HCT116 (cell line): ENCODE measurements at regions not wholly inside any gene's neighbourhood (a gene's known extent, or its start where the extent isn't known, plus 50 kb on each side); places are given as distances from the start of the nearest gene placed in this dataset.

Experiments
- ATAC-seq: fragments of 200-7000 bp; cut with Tn5 transposase; 2 replicates; pipeline ENCODE4 v1.9.1; 2020; ENCODE audit warnings: mild to moderate bottlenecking, moderate library complexity
- BruUV-seq: library from RNA; stranded (reverse); fragments of 400-500 nt; replicated peaks from 2 replicates; lab custom pipeline; 2021; lab: Mats Ljungman, UMichigan
- CTCF ChIA-PET: fragments of 300-600 bp; sonication (Branson Sonifier 250); formaldehyde crosslinking; loops from one replicate; lab custom pipeline; 2021; ENCODE audit warnings: antibody characterized with exemption; lab: Charles Lee
- POLR2A ChIA-PET: fragments of 300-600, 350-600 bp; sonication (Branson Sonifier 250); formaldehyde crosslinking; loops from one replicate; lab custom pipeline; 2021; ENCODE audit warnings: antibody characterized with exemption; lab: Charles Lee
- RAD21 ChIA-PET, 2 experiments: fragments of 300-600 bp; sonication (Branson Sonifier 250); formaldehyde crosslinking; loops; one replicate each; lab custom pipeline; 2023; ENCODE audit warnings: low total read pairs in 2 of 2; ENCODE audit not compliant: uncharacterized antibody in 2 of 2, unreplicated experiment in 2 of 2, low non-redundant PET in 1 of 2; lab: Charles Lee
- DNase-seq: peaks from one replicate; pipeline ENCODE4 v3.0.0-alpha.2; 2010; ENCODE audit warnings: low read depth, low spot score
- H2AFZ ChIP-seq: fragments of 200-600 bp; shearing (Covaris generic), sonication (generic); 2 replicates; pipeline ENCODE4 v1.6.1; 2017; ENCODE audit warnings: low read depth, mixed run types, mixed read lengths, antibody characterized with exemption, low read length; ENCODE audit not compliant: poor library complexity, severe bottlenecking
- H3K27ac ChIP-seq: 2 replicates; pipeline ENCODE4 v1.5.1; 2012; ENCODE audit warnings: low read depth, low read length
- H3K27me3 ChIP-seq: fragments of 200-600 bp; sonication (generic); 2 replicates; pipeline ENCODE4 v1.6.1; 2016; ENCODE audit warnings: mixed run types, low read length, mixed read lengths; ENCODE audit not compliant: insufficient read depth
- H3K36me3 ChIP-seq, 2 experiments: fragments of 200-500 bp in 1 of 2; fragments of 200-600 bp in 1 of 2; sonication (Bioruptor generic) in 1 of 2; sonication (generic) in 1 of 2; 2 replicates each; pipeline versions ENCODE4 v1.5.1 to v1.6.1; 2014 to 2016; ENCODE audit warnings: low read length in 2 of 2, inconsistent platforms in 1 of 2, mixed read lengths in 1 of 2, mixed run types in 1 of 2; ENCODE audit not compliant: insufficient read depth in 2 of 2, control insufficient read depth in 1 of 2
- H3K4me1 ChIP-seq, 2 experiments: fragments of 200-600 bp in 1 of 2; sonication (generic) in 1 of 2; 2 replicates each; pipeline versions ENCODE4 v1.5.1 to v1.6.1; 2012 to 2017; ENCODE audit warnings: low read length in 2 of 2, inconsistent platforms in 1 of 2, mild to moderate bottlenecking in 1 of 2, mixed read lengths in 1 of 2, mixed run types in 1 of 2, moderate library complexity in 1 of 2; ENCODE audit not compliant: insufficient read depth in 2 of 2, control insufficient read depth in 1 of 2
- H3K4me2 ChIP-seq: fragments of 200-600 bp; sonication (generic); 2 replicates; pipeline ENCODE4 v1.6.1; 2017; ENCODE audit warnings: mixed run types, low read length, mixed read lengths
- H3K4me3 ChIP-seq, 2 experiments: fragments of 200-600 bp in 1 of 2; sonication (generic) in 1 of 2; replicated peaks in 1 of 2; 2 replicates each; pipeline ENCODE4 v1.5.1; 2011 to 2016; ENCODE audit warnings: low read length in 2 of 2, control low read depth in 1 of 2, low read depth in 1 of 2, mild to moderate bottlenecking in 1 of 2, mixed read lengths in 1 of 2, mixed run types in 1 of 2
- H3K79me2 ChIP-seq: fragments of 200-600 bp; sonication (generic); 2 replicates; pipeline ENCODE4 v1.6.1; 2017; ENCODE audit warnings: mild to moderate bottlenecking, mixed run types, low read length, moderate library complexity, mixed read lengths; ENCODE audit not compliant: insufficient read depth
- H3K9ac ChIP-seq: fragments of 200-600 bp; sonication (generic); 2 replicates; pipeline ENCODE4 v1.6.1; 2016; ENCODE audit warnings: low read length, mixed read lengths
- H3K9me2 ChIP-seq: fragments of 200-600 bp; sonication (generic), shearing (Covaris generic); 2 replicates; pipeline ENCODE4 v1.6.1; 2017; ENCODE audit warnings: mixed run types, mild to moderate bottlenecking, moderate library complexity; ENCODE audit not compliant: insufficient read depth
- H3K9me3 ChIP-seq, 2 experiments: fragments of 200-500 bp in 1 of 2; fragments of 200-600 bp in 1 of 2; sonication (Bioruptor generic) in 1 of 2; sonication (generic) in 1 of 2; 2 replicates each; pipeline ENCODE4 v1.6.1; 2014 to 2017; ENCODE audit warnings: low read length in 2 of 2, mixed read lengths in 2 of 2, inconsistent platforms in 1 of 2, low read depth in 1 of 2, mild to moderate bottlenecking in 1 of 2, mixed run types in 1 of 2, moderate library complexity in 1 of 2; ENCODE audit not compliant: control insufficient read depth in 1 of 2, insufficient read depth in 1 of 2
- H4K20me1 ChIP-seq: fragments of 200-600 bp; sonication (generic), shearing (Covaris generic); 2 replicates; pipeline ENCODE4 v1.6.1; 2017; ENCODE audit warnings: mixed run types, mild to moderate bottlenecking, moderate library complexity; ENCODE audit not compliant: insufficient read depth
- CEBPB ChIP-seq: IDR thresholded peaks from 2 replicates; pipeline ENCODE4 v1.6.1; 2012; ENCODE audit warnings: low read depth
- CTCF ChIP-seq, 3 experiments: fragments of 200-600 bp in 1 of 3; sonication (generic) in 1 of 3; IDR thresholded peaks in 2 of 3; conservative IDR thresholded peaks in 1 of 3; 2 replicates each; pipeline ENCODE4 v1.5.1; 2012 to 2017; ENCODE audit warnings: low read depth in 2 of 3, low read length in 2 of 3, antibody characterized with exemption in 1 of 3, borderline replicate concordance in 1 of 3, control low read depth in 1 of 3, mild to moderate bottlenecking in 1 of 3, mixed read lengths in 1 of 3, mixed run types in 1 of 3, moderate library complexity in 1 of 3; ENCODE audit not compliant: insufficient read depth in 1 of 3
- EZH2phosphoT487 ChIP-seq: fragments of 200-600 bp; IDR thresholded peaks from 2 replicates; pipeline ENCODE4 v1.6.1; 2018; ENCODE audit warnings: antibody characterized with exemption, borderline replicate concordance
- RAD21 ChIP-seq: IDR thresholded peaks from 2 replicates; pipeline ENCODE4 v1.6.1; 2012; ENCODE audit warnings: low read depth, mild to moderate bottlenecking
- YY1 ChIP-seq: IDR thresholded peaks from 2 replicates; pipeline ENCODE4 v1.6.1; 2011; ENCODE audit warnings: low read length, low read depth, moderate library complexity, mild to moderate bottlenecking; ENCODE audit not compliant: insufficient replicate concordance; ENCODE audit errors: extremely low read depth
- intact Hi-C: fragments of 100-400 bp; cut with micrococcal nuclease; formaldehyde crosslinking; loops from 2 replicates; pipeline ENCODE4 v1.10.0; 2022

- CTCF ChIA-PET, result no interaction called here
- intact Hi-C loops, result no loop called here
- H3K4me3 ChIP-seq, result no peak overlapping the region
- no peaks in the 10 kb centered on the region for H3K36me3 ChIP-seq
- no peaks in the 10 kb centered on the region for H3K27me3 ChIP-seq
- ATAC-seq (no peak), DNase-seq (no peak)
- H2AFZ ChIP-seq, result no peak overlapping the region
- H3K4me2 ChIP-seq, result no peak overlapping the region
- BruUV-seq, result no TSS peak
- H3K27ac ChIP-seq, result no peak overlapping the region
- H3K9ac ChIP-seq, result no peak overlapping the region
- H3K4me1 ChIP-seq, result no peaks in the 10 kb centered on the region
- POLR2A ChIA-PET, result no interaction called here
- RAD21 ChIA-PET, result no interaction called here
- no peaks in the 10 kb centered on the region for H3K79me2 ChIP-seq
- H3K9me3 ChIP-seq, result no peaks in the 10 kb centered on the region
- TF ChIP-seq CTCF (IDR thresholded peaks at IDR 0.05 in 2 of 3, conservative IDR thresholded peaks at IDR 0.05 in 1 of 3; ENCODE audit: borderline replicate concordance in 1 of 3, insufficient read depth in 1 of 3, low read depth in 2 of 3, low read length in 2 of 3), result no peak
- no peak for TF ChIP-seq CEBPB
- TF ChIP-seq RAD21, result no peak
- TF ChIP-seq, all 23 proteins: peak for 0
- Histone ChIP-seq H4K20me1 (no peaks in the 10 kb centered on the region), H3K9me2 (no peaks in the 10 kb centered on the region)
Observed at GRCh38 chr5:128645581-128645980, 107.5 kb upstream of the FBN2 start.

- TF ChIP-seq YY1 (no peak), EZH2phosphoT487 (no peak)
- TF ChIP-seq, all 23 proteins: peak for 0
- ATAC-seq, result no peak
- Histone ChIP-seq H3K9ac (no peak overlapping the region), H3K4me1 (no peaks in the 10 kb centered on the region), H3K27me3 (no peaks in the 10 kb centered on the region), H3K9me3 (no peaks in the 10 kb centered on the region), H3K36me3 (no peaks in the 10 kb centered on the region), H3K79me2 (no peaks in the 10 kb centered on the region), H3K4me2 (no peak overlapping the region), H3K27ac (no peak overlapping the region), H3K9me2 (no peaks in the 10 kb centered on the region), H2AFZ (no peak overlapping the region), H4K20me1 (no peaks in the 10 kb centered on the region), H3K4me3 (no peak overlapping the region)
- DNase-seq, result no peak
- CTCF ChIA-PET, result no interaction called here
- BruUV-seq, result no TSS peak
- RAD21 ChIA-PET, result no interaction called here
- POLR2A ChIA-PET, result no interaction called here
- intact Hi-C loops, result no loop called here
Observed at GRCh38 chr5:128646176-128646575, 108.1 kb upstream of the FBN2 start.
